ENCODE measurements at regions not wholly inside any gene's neighbourhood (a gene's known extent, or its start where the extent isn't known, plus 50 kb on each side); places are given as distances from the start of the nearest gene placed in this dataset.

DNA sequence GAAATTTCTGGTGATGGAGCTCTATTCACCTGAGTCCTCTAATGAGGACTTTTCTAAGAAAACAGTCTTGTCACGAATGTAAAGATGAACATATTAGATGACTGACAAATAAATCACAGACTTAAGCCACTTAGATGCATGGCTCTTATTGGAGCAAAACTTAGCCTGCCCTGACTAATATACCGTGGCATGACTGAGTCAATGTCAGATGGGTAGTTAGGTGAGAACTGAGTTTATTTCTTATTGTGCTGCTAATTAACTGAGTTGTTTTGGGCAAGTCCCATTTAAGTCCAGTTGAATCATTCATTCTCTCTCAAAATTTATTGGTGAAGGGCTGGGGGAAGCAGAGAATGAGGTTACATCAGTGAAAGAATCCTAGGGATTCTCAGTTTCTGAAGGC is 459.8 kb downstream of the MCTP2 start:
- no peak for DNase-seq

DNA sequence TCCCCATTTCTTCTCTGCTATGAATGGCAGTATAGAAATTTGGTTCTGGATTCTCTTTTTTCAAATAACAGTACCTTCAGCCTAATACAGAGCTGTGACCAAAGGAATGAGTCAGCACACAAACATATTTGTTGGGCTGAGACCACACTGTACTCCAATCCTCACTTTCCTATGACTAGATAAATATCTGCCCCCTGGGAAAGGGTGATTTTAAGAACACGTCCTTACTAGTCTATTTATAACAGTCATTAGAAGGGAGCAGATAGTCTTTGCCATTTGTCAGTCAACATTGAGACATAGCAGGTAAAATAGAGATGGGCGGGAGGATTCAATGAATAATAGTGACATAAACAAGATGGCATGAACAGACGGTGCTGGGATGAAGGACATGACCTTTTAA is 461.3 kb downstream of the MCTP2 start:
- no peak for DNase-seq

GRCh38 chr15:94700211-94700610 is 468.9 kb downstream of the MCTP2 start:
- DNase-seq = no peak

DNA sequence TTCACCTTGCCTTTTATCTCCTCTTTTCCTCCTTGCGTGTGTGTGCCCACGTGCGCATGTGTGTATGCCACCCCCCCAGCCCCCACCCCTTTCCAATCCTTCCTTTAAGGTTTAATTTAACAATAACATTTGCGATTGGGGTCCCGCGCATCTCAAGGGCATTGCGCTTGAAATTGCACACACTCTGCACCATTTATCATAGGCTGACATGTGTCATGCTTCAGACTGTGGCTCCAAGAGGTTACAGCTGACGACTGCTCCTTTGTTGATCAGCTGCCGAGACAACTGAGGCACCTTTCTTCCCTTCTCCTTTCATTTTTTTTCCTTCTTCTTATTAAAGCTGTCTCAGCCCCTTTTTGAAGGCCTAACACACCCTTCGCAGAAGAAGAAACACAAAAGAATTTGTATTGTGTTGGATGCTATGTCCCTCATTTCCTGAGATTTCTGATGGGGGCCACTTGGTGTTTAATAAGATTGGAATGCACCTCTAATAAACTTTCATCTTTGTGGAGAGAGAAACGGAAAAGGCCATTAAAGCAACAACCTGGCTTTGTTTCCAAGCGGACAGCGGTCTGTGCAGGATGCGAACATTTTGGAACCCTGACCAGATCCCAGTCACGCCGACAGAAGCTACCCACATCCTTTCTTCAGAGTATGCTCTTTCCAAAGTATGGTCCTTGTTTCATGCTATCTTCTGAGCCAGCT is 470.1 kb downstream of the MCTP2 start:
- DNase-seq = no peak

- no peak for DNase-seq
These were observed 472.2 kb downstream of the MCTP2 start for GRCh38 chr15:94703596-94703995.

- no peak for DNase-seq
These were observed 473.1 kb downstream of the MCTP2 start for GRCh38 chr15:94704421-94704820.

DNA sequence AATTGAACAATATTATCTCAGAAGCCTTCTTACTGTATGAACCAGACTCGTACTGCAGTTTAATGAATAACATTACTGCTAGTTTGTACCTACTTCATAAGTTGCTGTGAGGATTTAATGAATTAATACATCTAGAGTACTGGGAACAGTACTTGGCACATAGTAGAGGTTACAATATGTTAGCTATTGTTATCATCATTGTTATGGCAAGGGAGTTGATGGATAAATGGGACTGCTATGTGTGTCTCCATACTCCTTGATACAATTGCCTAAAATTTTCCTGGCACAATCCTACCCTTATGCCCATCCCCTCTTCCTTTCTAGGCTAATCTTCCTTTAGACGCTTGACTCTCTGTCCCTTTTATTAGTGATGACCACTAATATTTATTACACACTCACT is 473.6 kb downstream of the MCTP2 start:
- DNase-seq = no peak

DNA sequence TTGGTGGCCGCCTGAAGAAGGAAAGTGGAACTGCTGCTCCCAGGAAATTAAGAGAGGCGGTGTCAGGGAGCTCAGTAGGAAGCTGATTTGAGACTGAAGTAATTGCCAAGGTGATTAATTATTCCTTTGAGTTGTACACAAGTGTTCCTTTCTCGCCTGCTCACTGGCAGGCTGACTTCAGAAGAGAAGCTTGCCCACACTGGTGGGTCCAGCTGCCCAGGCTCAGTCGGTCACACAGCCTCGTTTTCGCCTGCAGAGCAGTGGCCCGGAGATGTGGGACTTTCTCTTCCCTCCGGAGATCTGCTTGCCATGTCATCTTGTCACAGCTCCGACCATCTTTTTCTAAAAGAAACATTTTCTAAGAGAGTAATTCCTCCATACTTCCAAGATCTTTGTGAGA is 478.0 kb downstream of the MCTP2 start:
- DNase-seq = no peak

DNA sequence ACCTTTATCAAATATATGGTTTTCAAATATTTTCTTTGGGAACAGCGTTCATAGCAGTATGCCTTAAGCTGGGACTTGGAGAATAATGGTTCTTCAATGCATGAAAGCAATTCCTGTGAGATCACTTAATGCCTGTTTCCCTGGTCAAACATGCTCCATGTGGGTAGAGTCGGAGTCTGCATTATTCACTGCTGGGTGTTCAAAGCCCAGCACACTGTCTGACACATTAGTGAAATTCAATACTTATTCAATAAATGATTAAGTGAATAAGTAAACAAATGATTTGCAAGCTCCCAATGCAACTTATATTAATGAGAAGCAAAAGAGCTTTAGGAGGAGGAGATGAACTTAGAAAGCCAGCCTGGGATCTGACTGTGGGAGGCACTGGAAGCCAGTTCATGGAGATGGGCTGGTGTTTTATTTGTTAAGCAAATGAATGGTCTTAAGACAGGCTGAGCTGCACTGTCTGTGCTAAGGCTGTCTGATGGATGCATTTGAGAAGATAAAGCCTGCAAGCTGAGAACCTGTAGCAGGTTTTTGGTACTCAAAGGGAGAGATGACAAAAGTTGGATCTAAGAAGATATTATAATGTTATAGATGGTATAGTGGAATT is 490.8 kb downstream of the MCTP2 start:
- no peak for DNase-seq

DNA sequence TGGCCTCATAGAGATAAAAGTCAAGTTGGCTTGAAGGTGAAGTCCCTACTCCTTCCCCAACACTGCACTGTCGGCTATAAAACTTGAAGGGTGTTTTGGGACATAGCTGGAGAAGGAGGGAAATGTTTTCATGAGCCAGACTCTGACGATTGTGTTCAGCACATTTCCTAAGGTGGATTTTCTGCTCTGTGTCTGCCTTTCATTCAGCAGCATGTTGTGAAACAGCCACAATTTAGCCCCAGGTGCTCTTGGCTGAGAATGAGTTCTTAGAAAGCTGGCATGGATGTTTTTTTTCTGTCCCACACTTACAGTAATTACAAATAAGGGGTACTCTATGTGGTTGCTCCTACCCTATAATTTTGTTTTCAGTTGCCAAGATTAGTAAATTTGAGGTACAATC is 492.4 kb downstream of the MCTP2 start:
- no peak for DNase-seq

DNA sequence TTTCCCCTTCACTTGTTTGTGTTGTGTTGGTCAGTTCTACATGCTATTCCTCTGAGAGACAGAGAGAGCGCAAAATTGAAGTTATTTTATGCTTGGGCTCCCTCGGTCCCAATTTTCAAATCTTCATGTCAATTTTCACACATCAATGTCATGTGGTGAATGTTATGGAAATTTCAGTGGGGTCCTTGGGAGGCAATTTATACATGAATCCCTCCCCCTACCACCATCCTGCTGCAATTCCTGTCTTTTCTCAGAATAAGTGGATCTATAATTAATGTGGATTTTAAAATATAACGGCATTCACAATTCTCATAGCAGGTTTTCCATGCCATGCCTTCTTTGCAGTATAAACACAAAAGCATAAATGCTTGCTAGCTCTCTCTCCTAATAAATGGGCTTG is 499.9 kb downstream of the MCTP2 start:
- DNase-seq = no peak

- DNase-seq = no peak
These were observed 503.1 kb downstream of the MCTP2 start for GRCh38 chr15:94734460-94734859.

DNA sequence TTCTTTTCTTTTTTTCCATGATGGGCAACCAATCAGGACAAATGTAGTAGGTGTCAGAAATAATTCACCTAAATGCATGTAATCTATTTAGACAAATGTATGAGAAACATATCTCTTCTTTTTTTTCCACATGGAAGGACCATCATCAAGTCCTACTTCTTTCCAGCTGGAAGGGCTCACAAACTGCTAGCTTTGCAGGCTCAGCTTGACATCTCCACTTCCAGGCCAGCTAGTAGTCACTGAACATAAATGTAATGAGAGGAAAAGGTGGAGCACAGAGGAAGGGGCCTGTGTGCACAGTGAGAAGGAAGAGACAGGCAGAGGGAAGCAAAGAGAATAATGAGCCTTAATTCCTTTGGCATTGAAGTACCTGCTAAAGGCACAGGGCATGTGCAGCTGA is 504.9 kb downstream of the MCTP2 start:
- DNase-seq = no peak

DNA sequence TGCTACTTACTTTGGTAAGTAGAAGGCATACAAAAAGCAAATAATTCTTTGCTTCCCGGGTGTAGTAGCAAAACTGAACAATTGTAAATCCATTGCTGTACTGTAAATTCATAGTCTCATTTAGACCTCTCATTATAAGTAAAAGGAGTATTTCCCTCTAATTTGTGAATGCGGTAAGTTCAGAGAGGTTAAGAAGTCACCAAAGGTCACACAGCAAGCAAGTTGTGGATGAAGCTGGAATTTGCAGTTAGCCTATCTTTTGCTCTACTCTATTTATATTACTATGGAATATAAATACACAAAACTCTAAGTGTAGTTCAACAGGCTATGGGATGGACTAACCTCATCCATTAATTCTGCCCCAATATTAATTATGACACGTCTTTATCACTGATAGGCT is 508.3 kb downstream of the MCTP2 start:
- no peak for DNase-seq

- no peak for DNase-seq
These were observed 509.1 kb downstream of the MCTP2 start for GRCh38 chr15:94740469-94740868.

DNA sequence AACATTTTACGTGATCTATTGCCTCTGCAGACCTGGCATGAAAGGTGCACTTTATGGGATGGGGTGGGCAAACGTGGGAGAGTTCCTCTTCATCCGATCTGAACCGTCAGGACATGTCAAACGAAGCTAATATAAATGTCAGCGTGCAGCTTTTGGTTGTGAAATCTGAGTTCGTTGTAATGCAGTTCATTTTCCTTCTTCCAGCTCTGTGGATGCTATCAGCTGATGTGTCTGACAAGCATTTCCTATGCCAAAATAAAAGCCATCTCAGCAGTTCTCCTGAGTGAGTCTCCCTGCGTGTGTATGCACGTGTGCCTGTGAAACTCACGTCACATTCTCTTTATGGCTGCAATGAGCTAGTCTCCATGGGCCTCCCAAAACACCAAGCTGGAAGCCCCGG is 512.3 kb downstream of the MCTP2 start:
- no peak for DNase-seq

GRCh38 chr15:94744080-94744793 is 512.9 kb downstream of the MCTP2 start:
- DNase-seq = no peak

DNA sequence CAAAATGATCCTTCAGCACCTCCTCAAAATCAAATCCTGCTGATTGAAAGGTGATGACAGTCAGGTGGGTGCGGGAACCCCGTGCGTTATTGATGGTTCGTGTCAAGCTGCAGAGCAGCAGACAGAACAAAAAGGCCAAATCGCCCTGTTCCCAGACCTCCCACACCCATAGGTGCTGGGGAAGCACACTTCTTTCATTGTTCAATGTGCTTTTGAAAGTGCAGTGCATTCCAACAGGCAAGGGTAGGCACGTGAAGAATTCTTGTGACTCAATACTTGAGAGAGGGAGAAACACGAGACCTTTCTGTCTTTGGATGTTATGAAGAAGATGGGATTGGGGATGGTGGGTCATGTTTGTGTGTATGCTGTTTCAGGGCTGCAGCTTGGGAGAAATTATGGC is 514.0 kb downstream of the MCTP2 start:
- no peak for DNase-seq

DNA sequence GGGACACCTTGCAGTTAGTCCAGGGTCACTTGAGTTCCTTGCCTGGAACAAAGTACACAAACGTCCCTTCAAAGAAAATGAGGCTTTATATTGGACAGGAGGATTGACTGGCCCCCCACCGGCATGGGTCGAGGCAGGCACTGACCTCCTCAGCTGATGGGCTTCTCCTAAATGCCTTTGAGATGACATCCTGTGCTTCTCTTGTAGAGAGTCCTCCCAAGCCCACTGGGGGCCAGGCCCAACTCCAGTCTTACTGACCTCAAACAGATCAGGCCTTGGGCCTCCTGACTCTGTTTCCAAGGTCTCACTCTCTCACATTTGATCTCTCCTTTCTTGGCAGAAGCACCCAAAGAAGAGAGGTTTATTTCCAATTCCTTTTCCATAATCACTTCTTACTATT is 516.1 kb downstream of the MCTP2 start:
- DNase-seq = no peak

DNA sequence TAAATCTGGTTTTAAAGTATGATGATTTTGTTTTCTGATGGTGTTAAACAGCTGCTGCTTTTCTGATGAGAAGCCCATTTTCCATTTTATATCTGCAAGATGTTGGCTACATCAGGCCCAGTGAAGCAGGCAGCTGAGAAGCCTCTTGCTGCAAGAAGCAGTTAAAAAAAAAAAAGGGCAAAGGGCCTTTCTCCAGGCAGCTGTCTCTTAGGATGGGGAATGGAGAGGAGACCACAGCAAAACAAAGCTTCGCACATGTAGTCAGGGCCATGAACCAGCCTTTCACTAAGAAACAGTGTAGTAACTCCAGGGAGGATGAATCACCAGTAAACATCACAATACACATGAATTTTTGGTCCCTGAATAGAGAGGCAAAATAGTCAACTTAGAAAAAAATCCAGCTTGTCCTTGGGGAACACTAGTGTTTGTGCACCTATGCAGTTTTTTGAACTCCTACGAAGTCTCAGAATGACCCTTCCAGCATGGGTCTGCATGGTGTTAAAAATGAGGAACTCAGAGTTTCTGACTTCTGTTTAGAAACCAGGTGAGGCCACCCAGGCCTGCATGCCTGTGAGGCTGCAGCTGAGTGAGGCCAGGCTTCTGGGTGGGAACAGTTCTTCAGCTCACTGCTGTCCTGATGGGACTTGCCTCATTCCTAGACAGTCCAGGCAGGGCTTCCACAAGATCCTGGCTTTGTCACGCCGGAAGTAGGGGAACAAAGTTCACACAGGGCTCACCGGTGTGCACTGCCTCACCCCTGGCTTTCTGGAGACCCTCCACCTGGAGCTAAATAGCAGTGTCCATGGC is 518.7 kb downstream of the MCTP2 start:
- no peak for DNase-seq

DNA sequence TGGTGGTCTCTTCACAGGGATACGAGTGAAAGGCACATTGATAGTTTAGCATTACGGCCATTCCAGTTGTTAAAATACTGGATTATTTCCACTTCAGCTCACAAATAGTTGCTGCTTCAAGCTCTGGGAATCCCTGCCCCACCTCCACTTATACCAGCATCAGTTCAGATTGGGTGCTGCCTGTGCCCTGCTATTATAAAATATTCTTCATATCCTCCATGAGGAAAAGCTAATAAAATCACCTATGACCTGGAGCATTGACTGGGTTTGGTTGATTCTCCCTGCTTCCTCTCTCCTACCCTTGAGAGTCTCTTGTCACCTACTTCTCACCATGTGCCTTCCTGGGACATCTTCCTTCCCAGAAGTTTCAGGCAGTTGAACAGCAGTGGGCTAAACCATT is 529.0 kb downstream of the MCTP2 start:
- no peak for DNase-seq

DNA sequence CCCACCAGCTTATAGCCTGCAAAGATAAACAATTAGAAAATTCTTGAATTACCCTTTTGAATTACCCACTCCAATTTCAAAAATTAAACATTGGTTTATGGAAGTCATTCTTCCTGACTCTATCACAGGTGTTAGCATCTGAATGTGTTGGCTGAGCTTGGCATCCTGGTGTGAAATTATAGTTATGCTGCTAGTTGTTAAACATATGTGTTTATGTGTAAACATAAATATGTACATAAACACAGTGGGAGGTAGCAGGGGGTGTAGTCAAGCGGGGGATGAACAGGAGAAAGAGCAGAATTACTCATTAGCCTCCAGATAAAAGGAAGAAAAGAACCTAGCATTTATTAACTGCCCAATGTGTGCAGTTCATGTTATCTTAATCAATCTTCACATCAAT is 530.2 kb downstream of the MCTP2 start:
- DNase-seq = no peak

GRCh38 chr15:94769089-94769488 is 537.7 kb downstream of the MCTP2 start:
- DNase-seq = no peak

DNA sequence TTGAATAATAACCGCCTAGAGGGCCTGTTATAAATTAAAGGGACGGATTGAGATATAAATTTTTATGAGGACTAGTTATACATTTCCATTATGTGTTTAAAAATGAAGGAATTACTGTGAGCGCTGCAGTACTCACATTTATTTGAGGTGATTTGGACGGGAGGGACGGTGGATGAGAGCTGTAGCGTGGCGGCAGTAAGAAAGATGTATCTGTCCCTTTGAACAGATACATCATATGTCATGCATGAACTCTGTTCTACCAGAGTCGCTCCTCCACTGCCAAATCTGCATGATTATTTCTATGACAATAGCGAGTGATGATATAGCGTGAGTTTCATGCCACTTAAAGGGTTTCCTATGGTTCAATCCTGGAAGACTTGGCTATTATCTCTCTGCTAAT is 538.8 kb downstream of the MCTP2 start:
- no peak for DNase-seq

Data from GF-D8 (cell line).